Heart left ventricle (tissue), 16 donors: ENCODE measurements at regions not wholly inside any gene's neighbourhood (a gene's known extent, or its start where the extent isn't known, plus 50 kb on each side); places are given as distances from the start of the nearest gene placed in this dataset.

Experiments
- ATAC-seq, 4 donors: fragments of 200-7000 bp; cut with Tn5 transposase; one replicate each; pipeline ENCODE4 v1.9.1; 2020 to 2022; ENCODE audit warnings: moderate library complexity in 4 of 4, mild to moderate bottlenecking in 3 of 4, moderate number of reproducible peaks in 1 of 4
- DNase-seq, 5 donors: peaks; one replicate each; pipeline ENCODE4 v3.0.0-alpha.2; 2020
- H3K27ac ChIP-seq, 12 donors: fragments of 200-600 bp; sonication (generic) in 4 of 12; one replicate each; pipeline versions ENCODE4 v1.5.0 to v1.8.0; 2016 to 2022; ENCODE audit warnings: mild to moderate bottlenecking in 2 of 12
- H3K27me3 ChIP-seq, 9 donors: fragments of 200-600 bp; sonication (generic) in 2 of 9; one replicate each; pipeline versions ENCODE4 v1.5.1 to v1.8.0; 2016 to 2022; ENCODE audit warnings: mild to moderate bottlenecking in 3 of 9
- H3K36me3 ChIP-seq, 9 donors: fragments of 200-600 bp; sonication (generic) in 2 of 9; one replicate each; pipeline versions ENCODE4 v1.5.0 to v1.8.0; 2018 to 2022; ENCODE audit warnings: mild to moderate bottlenecking in 2 of 9
- H3K4me1 ChIP-seq, 12 donors: fragments of 200-600 bp; sonication (generic) in 4 of 12; one replicate each; pipeline versions ENCODE4 v1.5.0 to v1.8.0; 2016 to 2022; ENCODE audit warnings: mild to moderate bottlenecking in 3 of 12
- H3K4me3 ChIP-seq, 12 donors: fragments of 200-600 bp; sonication (generic) in 4 of 12; one replicate each; pipeline versions ENCODE4 v1.5.0 to v1.8.0; 2017 to 2022; ENCODE audit warnings: mild to moderate bottlenecking in 9 of 12, moderate library complexity in 4 of 12
- H3K9me3 ChIP-seq, 12 donors: fragments of 200-600 bp; sonication (generic) in 4 of 12; one replicate each; pipeline versions ENCODE4 v1.5.0 to v1.8.0; 2016 to 2022; ENCODE audit warnings: mild to moderate bottlenecking in 1 of 12
- CTCF ChIP-seq, 12 donors: fragments of 200-600 bp; sonication (generic) in 4 of 12; IDR thresholded peaks; one replicate each; pipeline versions ENCODE4 v1.5.0 to v1.8.0; 2018 to 2022; ENCODE audit warnings: antibody characterized with exemption in 12 of 12, mild to moderate bottlenecking in 5 of 12
- POLR2A ChIP-seq, 2 donors: fragments of 450-650 bp; IDR thresholded peaks; one replicate each; pipeline ENCODE4 v1.6.1; 2017; ENCODE audit warnings: antibody characterized with exemption in 2 of 2, mild to moderate bottlenecking in 2 of 2, moderate library complexity in 2 of 2
- WGBS, 4 donors: extraction: QIAGEN DNeasy Blood & Tissue Kit in 2 of 4; methylation state at CpG; one replicate each; pipeline versions ENCODE4 v1.1.5 to v1.1.7; 2013 to 2018; 5-methylcytosine and 5-hydroxymethylcytosine counted together
- intact Hi-C, 10 donors: fragments of 100-400 bp; cut with DNase I; formaldehyde crosslinking; loops; one replicate each; pipeline versions ENCODE4 v1.11.1 to v1.14.2; 2022
- donor health status: ischemic (EF 13 %, LVEDD 7.1; RV severe dilation, severe dysfunction).
- donor health status: healthy with polysubstance abuse.
- donor health status: DM: no; HTN: yes; CAD: no.
- donor health status: DM: no; HTN: no; CAD: no.
- donor health status: ischemic (EF 25% LVEDD 6.9; RV normal size, moderate dysfunction).
- donor health status: ischemic (EF 25% LVEDD 5.7; RV mildly dilated, moderate dysfunction).
- donor health status: healthy.
- donor health status: DM: yes; HTN: yes; CAD: no.
- donor health status: ischemic (EF 35%, LVEDD 5.7; RV mildly dilated, moderate dysfunction).
- donor health status: nonischemic (EF 11% LVEDD 7.7; RV severe dilation, severe dysfunction).
- donor health status: DM: yes; HTN: yes; CAD: no.
- donor health status: PGD.
- donor health status: ischemic (EF 29% LVEDD 5.4; RV normal size, mild dysfunction).
- donor health status: nonischemic (EF 23%, LVEDD 6.1; RV moderate dilation, normal function).

GRCh38 chr12:93042283-93042682, 113.2 kb upstream of the EEA1 start:
- ATAC-seq (no peak), DNase-seq (no peak)
- Histone ChIP-seq H3K4me1 (no peaks in the 10 kb centered on the region), H3K36me3 (no peaks in the 10 kb centered on the region), H3K4me3 (no peak overlapping the region), H3K27me3 (no peaks in the 10 kb centered on the region), H3K9me3 (no peaks in the 10 kb centered on the region), H3K27ac (peak overlapping the region in 1 of 12 donors; percentile 38)
- intact Hi-C loops, result no loop called here
- TF ChIP-seq CTCF (IDR thresholded peaks at IDR 0.05), result no peak
- TF ChIP-seq POLR2A (IDR thresholded peaks at IDR 0.05), result no peak
- 72 to 94% (median 91%) methylated on average over 3 of the region's 3 CpGs for WGBS, 4 donors

- Histone ChIP-seq H3K4me1 (no peaks in the 10 kb centered on the region), H3K4me3 (no peak overlapping the region), H3K36me3 (no peaks in the 10 kb centered on the region), H3K27me3 (no peaks in the 10 kb centered on the region), H3K9me3 (no peaks in the 10 kb centered on the region), H3K27ac (peak overlapping the region in 1 of 12 donors; percentile 38)
- 81 to 85% (median 84%) methylated on average over 6 of the region's 6 CpGs for WGBS, 4 donors
- DNase-seq (no peak), ATAC-seq (no peak)
- TF ChIP-seq POLR2A (IDR thresholded peaks at IDR 0.05) (no peak), CTCF (IDR thresholded peaks at IDR 0.05) (no peak)
- intact Hi-C loops, result no loop called here
Measured at GRCh38 chr12:93042684-93043083, 113.6 kb upstream of the EEA1 start.

DNA sequence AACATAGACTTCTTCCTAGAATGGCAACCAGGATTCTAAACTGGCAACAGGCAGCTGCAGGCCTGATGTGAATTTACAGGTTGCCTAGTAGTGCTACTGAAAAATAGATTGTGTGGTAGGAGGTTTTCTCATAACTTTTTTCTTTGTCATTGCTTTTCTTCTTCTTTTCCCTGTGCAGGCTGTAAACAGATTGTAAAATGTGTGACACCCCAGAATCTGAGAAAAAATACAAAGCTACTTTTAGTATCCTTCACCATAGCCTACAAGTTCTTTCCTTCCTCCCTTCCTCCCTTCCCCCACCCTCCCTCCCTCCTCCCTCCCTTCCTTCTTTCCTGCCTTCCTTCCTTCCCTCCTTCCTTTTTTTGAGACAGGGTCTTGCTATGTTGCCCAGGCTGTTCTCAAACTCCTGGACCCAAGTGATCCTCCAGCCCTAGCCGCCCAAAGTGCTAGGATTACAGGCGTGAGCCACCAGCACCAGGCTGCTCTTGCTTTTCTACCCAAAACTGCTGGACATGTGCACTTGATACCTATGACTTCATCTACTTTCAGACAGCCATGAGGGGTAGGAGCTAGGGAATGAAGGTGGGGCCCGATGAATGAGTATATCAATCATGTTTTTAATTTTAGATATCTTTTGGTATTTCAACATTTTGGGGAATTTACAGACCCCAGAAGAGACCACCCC, 114.2 kb upstream of the EEA1 start:
- 95 to 100% (median 96%) methylated on average over 3 of the region's 3 CpGs for WGBS, 4 donors
- DNase-seq (no peak), ATAC-seq (no peak)
- Histone ChIP-seq H3K4me3 (no peak overlapping the region), H3K27ac (peak overlapping the region in 1 of 12 donors; percentile 38), H3K36me3 (no peaks in the 10 kb centered on the region), H3K27me3 (no peaks in the 10 kb centered on the region), H3K4me1 (no peaks in the 10 kb centered on the region), H3K9me3 (no peaks in the 10 kb centered on the region)
- no peak for TF ChIP-seq POLR2A (IDR thresholded peaks at IDR 0.05)
- TF ChIP-seq CTCF (IDR thresholded peaks at IDR 0.05), result no peak
- intact Hi-C loops, result no loop called here

DNA sequence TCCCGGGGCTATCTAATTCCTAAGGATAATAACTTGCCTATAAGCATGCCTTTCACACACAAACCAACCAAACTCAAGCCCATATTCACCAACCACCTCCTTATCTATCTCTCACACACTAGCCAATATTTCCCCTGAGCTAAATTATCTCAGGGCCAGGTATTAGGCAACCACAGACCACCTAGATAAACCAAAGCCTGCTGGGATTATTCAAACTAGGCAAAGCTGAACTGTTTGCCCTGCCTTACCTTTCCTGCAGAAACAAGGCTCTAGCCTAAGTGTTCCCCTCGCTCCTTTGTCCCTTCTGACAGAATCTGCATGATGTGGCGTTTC, 114.7 kb upstream of the EEA1 start:
- no peak for DNase-seq
- intact Hi-C loops, result no loop called here
- Histone ChIP-seq H3K4me1 (no peaks in the 10 kb centered on the region), H3K4me3 (no peak overlapping the region), H3K36me3 (no peaks in the 10 kb centered on the region), H3K27ac (no peak overlapping the region), H3K27me3 (no peaks in the 10 kb centered on the region), H3K9me3 (no peaks in the 10 kb centered on the region)
- no peak for TF ChIP-seq POLR2A (IDR thresholded peaks at IDR 0.05)
- TF ChIP-seq CTCF (IDR thresholded peaks at IDR 0.05), result no peak
- 88 to 93% (median 91%) methylated on average over 3 of the region's 3 CpGs for WGBS, 4 donors
- no peak for ATAC-seq
